B cell (primary cell): ENCODE measurements at regions not wholly inside any gene's neighbourhood (a gene's known extent, or its start where the extent isn't known, plus 50 kb on each side); places are given as distances from the start of the nearest gene placed in this dataset.

Source experiments
- ATAC-seq: fragments of 200-7000 bp; cut with Tn5 transposase; one replicate; pipeline ENCODE4 v1.10.0; 2021; ENCODE audit warnings: low read depth, mild to moderate bottlenecking, moderate number of reproducible peaks, moderate library complexity
- CTCF ChIA-PET: fragments of 350-600 bp; sonication (Branson Sonifier 250); formaldehyde crosslinking; loops from one replicate; lab custom pipeline; 2021; ENCODE audit warnings: antibody characterized with exemption, inconsistent platforms; lab: Charles Lee
- POLR2A ChIA-PET: fragments of 350-600 bp; sonication (Branson Sonifier 250); formaldehyde crosslinking; loops from one replicate; lab custom pipeline; 2021; ENCODE audit warnings: antibody characterized with exemption; lab: Charles Lee
- DNase-seq: peaks from one replicate; pipeline ENCODE4 v3.0.0; 2013
- H2AFZ ChIP-seq: 2 replicates; pipeline ENCODE4 v1.6.1; 2012; ENCODE audit warnings: mild to moderate bottlenecking, low read depth, low read length; ENCODE audit not compliant: insufficient read depth, poor library complexity, severe bottlenecking
- H3K27ac ChIP-seq, 2 donors: 1 replicate in 1 of 2; 2 replicates in 1 of 2; pipeline ENCODE4 v1.5.1; 2012 to 2013; ENCODE audit warnings: low read length in 2 of 2, mild to moderate bottlenecking in 2 of 2, moderate library complexity in 1 of 2
- H3K27me3 ChIP-seq, 4 experiments: fragments of 200-600 bp in 1 of 4; sonication (generic) in 1 of 4; replicated peaks in 1 of 4; 1 replicate in 2 of 4; 2 replicates in 2 of 4; pipeline versions ENCODE4 v1.6.1 to v1.7.0; 2013 to 2016; ENCODE audit warnings: low read length in 3 of 4, mild to moderate bottlenecking in 2 of 4, mixed read lengths in 1 of 4, moderate library complexity in 1 of 4; ENCODE audit not compliant: insufficient read depth in 4 of 4, control insufficient read depth in 3 of 4; ENCODE audit errors: control extremely low read depth in 1 of 4
- H3K36me3 ChIP-seq, 2 experiments: replicated peaks in 1 of 2; 1 replicate in 1 of 2; 2 replicates in 1 of 2; pipeline versions ENCODE4 v1.6.1 to v1.7.1; 2013; ENCODE audit warnings: low read length in 1 of 2; ENCODE audit not compliant: insufficient read depth in 2 of 2, control insufficient read depth in 1 of 2; ENCODE audit errors: control extremely low read depth in 1 of 2, extremely low read depth in 1 of 2
- H3K4me1 ChIP-seq, 2 donors: fragments of 200-600 bp in 1 of 2; sonication (generic) in 1 of 2; 1 replicate in 1 of 2; 2 replicates in 1 of 2; pipeline versions ENCODE4 v1.5.1 to v1.6.1; 2013 to 2017; ENCODE audit warnings: low read length in 2 of 2; ENCODE audit not compliant: control insufficient read depth in 2 of 2, insufficient read depth in 2 of 2
- H3K4me2 ChIP-seq: replicated peaks from 2 replicates; pipeline ENCODE3; 2012; ENCODE audit warnings: mild to moderate bottlenecking, low read depth, low read length; ENCODE audit not compliant: poor library complexity, severe bottlenecking
- H3K4me3 ChIP-seq, 5 experiments: fragments of 200-600 bp in 1 of 5; sonication (generic) in 1 of 5; 1 replicate in 3 of 5; 2 replicates in 2 of 5; pipeline versions ENCODE4 v1.5.1 to v1.7.0; 2011 to 2016; ENCODE audit warnings: low read length in 4 of 5, mild to moderate bottlenecking in 4 of 5, low read depth in 2 of 5, control low read depth in 1 of 5, moderate library complexity in 1 of 5; ENCODE audit not compliant: insufficient read depth in 1 of 5; ENCODE audit errors: control extremely low read depth in 1 of 5, extremely low read depth in 1 of 5
- H3K79me2 ChIP-seq: fragments of 200-600 bp; sonication (generic); one replicate; pipeline ENCODE4 v1.6.0; 2016; ENCODE audit warnings: low read length; ENCODE audit not compliant: control insufficient read depth, insufficient read depth
- H3K9ac ChIP-seq: fragments of 200-600 bp; sonication (generic); 2 replicates; pipeline ENCODE4 v1.6.1; 2017; ENCODE audit warnings: mild to moderate bottlenecking, low read length, moderate library complexity
- H3K9me3 ChIP-seq, 3 donors: one replicate each; pipeline versions ENCODE4 v1.6.1 to v1.7.1; 2013; ENCODE audit warnings: low read length in 2 of 3; ENCODE audit not compliant: control insufficient read depth in 2 of 3, insufficient read depth in 1 of 3; ENCODE audit errors: control extremely low read depth in 1 of 3
- H4K20me1 ChIP-seq: 2 replicates; pipeline ENCODE4 v1.6.0; 2012; ENCODE audit warnings: mild to moderate bottlenecking, low read length; ENCODE audit not compliant: insufficient read depth, control insufficient read depth, poor library complexity, severe bottlenecking
- H3K27ac Mint-ChIP-seq: one replicate; pipeline ENCODE4 v1.8.0; 2021; ENCODE audit warnings: mixed read lengths
- H3K27me3 Mint-ChIP-seq: one replicate; pipeline ENCODE4 v1.8.0; 2021; ENCODE audit warnings: mixed read lengths
- H3K4me1 Mint-ChIP-seq: one replicate; pipeline ENCODE4 v1.8.0; 2021; ENCODE audit warnings: mixed read lengths
- H3K4me3 Mint-ChIP-seq: one replicate; pipeline ENCODE4 v1.8.0; 2021; ENCODE audit warnings: mixed read lengths
- H3K9me3 Mint-ChIP-seq: one replicate; pipeline ENCODE4 v1.8.0; 2022; ENCODE audit warnings: mixed read lengths; ENCODE audit not compliant: insufficient read depth
- EZH2 ChIP-seq: IDR thresholded peaks from 2 replicates; pipeline ENCODE4 v1.6.1; 2012; ENCODE audit warnings: borderline replicate concordance, low read depth, mild to moderate bottlenecking, moderate library complexity, low read length; ENCODE audit not compliant: insufficient read depth, poor library complexity, severe bottlenecking
- WGBS: methylation state at CpG from one replicate; pipeline ENCODE4 v1.1.5; 2013; ENCODE audit warnings: missing lambda C conversion rate; ENCODE audit not compliant: insufficient coverage; 5-methylcytosine and 5-hydroxymethylcytosine counted together
- intact Hi-C: fragments of 100-400 bp; cut with micrococcal nuclease; formaldehyde crosslinking; loops from one replicate; pipeline ENCODE4 v1.10.0; 2022
- TF ChIP-seq, protein P1 (sequence below): fragments of 200-600 bp; IDR thresholded peaks from one replicate; pipeline ENCODE4 v1.8.0; 2022; ENCODE audit warnings: antibody characterized with exemption, mild to moderate bottlenecking

DNA sequence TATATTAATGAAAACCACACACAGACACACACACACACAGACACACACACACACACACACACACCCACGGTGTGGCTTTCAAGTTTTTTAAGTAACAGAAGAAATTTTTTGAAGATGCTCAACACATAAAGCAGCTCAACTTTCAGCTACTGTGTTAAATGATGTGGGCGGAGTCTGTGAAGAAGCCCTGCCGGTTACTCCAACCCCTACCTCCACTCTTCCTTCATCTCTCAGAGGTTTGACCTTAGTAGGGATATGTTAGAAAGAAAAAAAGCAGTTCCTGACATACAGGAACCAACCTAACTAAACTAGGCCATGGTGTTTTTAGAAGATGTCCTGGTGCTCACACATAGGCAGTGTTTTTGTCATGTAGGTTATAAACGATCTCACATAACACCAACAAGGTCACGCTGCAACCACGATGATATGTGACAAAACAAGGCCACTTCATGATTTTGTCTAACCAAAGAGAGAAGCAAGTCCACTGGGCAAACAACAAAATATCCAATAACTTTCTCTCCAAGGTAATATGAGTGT lies 112.8 kb downstream of the EMB start:
- H3K9me3 Mint-ChIP-seq = no peaks in the 10 kb centered on the region
- no peak overlapping the region for H3K4me3 Mint-ChIP-seq
- DNase-seq = no peak
- Histone ChIP-seq H3K4me3 (no peak overlapping the region), H3K27me3 (no peaks in the 10 kb centered on the region), H3K27ac (no peak overlapping the region), H3K79me2 (no peaks in the 10 kb centered on the region), H2AFZ (no peak overlapping the region), H3K4me2 (no peak overlapping the region), H4K20me1 (no peaks in the 10 kb centered on the region), H3K36me3 (no peaks in the 10 kb centered on the region), H3K9ac (no peak overlapping the region), H3K4me1 (no peaks in the 10 kb centered on the region), H3K9me3 (peaks cover 0 to 7% (median 0%) of the 10 kb centered on the region in 3 donors)
- intact Hi-C loops = no loop called here
- H3K27me3 Mint-ChIP-seq = no peaks in the 10 kb centered on the region
- H3K27ac Mint-ChIP-seq = no peak overlapping the region
- ChIA-PET CTCF (interaction anchor here (1.0 kb wide), 1 partner anchor 185 kb away, joined by 3 read pairs; no protein-coding TSS in a partner anchor), POLR2A (no interaction called here)
- no peak for TF ChIP-seq EZH2
- TF ChIP-seq, protein P1, sequence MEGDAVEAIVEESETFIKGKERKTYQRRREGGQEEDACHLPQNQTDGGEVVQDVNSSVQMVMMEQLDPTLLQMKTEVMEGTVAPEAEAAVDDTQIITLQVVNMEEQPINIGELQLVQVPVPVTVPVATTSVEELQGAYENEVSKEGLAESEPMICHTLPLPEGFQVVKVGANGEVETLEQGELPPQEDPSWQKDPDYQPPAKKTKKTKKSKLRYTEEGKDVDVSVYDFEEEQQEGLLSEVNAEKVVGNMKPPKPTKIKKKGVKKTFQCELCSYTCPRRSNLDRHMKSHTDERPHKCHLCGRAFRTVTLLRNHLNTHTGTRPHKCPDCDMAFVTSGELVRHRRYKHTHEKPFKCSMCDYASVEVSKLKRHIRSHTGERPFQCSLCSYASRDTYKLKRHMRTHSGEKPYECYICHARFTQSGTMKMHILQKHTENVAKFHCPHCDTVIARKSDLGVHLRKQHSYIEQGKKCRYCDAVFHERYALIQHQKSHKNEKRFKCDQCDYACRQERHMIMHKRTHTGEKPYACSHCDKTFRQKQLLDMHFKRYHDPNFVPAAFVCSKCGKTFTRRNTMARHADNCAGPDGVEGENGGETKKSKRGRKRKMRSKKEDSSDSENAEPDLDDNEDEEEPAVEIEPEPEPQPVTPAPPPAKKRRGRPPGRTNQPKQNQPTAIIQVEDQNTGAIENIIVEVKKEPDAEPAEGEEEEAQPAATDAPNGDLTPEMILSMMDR = no peak
- WGBS = no CpG with 5 or more reads among the region's 6 CpGs
- no peak for ATAC-seq
- no peaks in the 10 kb centered on the region for H3K4me1 Mint-ChIP-seq

DNA sequence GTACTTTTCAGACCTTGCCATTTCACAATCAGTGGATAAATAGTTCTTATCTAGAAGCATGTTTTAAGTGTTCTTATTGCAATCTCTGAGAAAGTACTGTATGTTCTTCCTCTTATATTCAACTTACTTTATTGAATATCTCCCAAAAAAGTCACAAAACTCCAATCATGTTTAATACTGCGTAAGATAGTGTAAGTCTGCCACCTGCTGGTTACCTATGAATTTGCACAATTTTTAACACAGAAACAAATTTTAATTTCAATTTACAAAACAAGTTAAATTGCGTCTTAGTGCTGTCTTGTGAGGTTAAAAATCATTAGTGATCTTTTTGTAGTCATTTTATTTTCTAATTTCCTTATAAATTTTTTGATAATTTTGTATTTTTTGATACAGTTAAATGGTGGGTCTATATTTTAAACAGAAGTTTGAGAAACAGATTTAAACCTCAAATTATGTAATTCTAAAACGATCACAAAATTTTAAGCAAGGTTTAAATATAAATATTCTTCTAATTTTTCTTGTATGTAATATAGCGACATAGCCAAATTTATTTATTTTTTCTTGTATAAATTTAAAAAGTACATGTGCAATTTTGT lies 115.8 kb downstream of the EMB start:
- POLR2A ChIA-PET = no interaction called here

More for the DNA sequence above, 115.8 kb downstream of the EMB start:
- Histone ChIP-seq H3K36me3 (no peaks in the 10 kb centered on the region), H3K79me2 (no peaks in the 10 kb centered on the region), H2AFZ (no peak overlapping the region), H3K27me3 (no peaks in the 10 kb centered on the region), H3K27ac (no peak overlapping the region), H3K4me1 (no peaks in the 10 kb centered on the region), H3K9ac (no peak overlapping the region), H4K20me1 (no peaks in the 10 kb centered on the region), H3K4me2 (no peak overlapping the region), H3K9me3 (peaks cover 0 to 4% (median 0%) of the 10 kb centered on the region in 3 donors), H3K4me3 (no peak overlapping the region)
- TF ChIP-seq, protein P1 = peak; percentile 98
- no peak for TF ChIP-seq EZH2
- no peak for ATAC-seq
- H3K4me1 Mint-ChIP-seq = no peaks in the 10 kb centered on the region
- no CpG with 5 or more reads among the region's 4 CpGs for WGBS
- no peak overlapping the region for H3K4me3 Mint-ChIP-seq
- no peaks in the 10 kb centered on the region for H3K9me3 Mint-ChIP-seq
- CTCF ChIA-PET = interaction anchor here (1.0 to 1.4 kb wide), 3 partner anchors 17 to 22 kb away, joined by 3 to 4 read pairs (median 4); no protein-coding TSS in a partner anchor
- H3K27me3 Mint-ChIP-seq = no peaks in the 10 kb centered on the region
- intact Hi-C loops = no loop called here
- no peak overlapping the region for H3K27ac Mint-ChIP-seq
- peak; percentile 37 for DNase-seq
